Coronary artery (tissue), 2 donors: ENCODE measurements at regions not wholly inside any gene's neighbourhood (a gene's known extent, or its start where the extent isn't known, plus 50 kb on each side); places are given as distances from the start of the nearest gene placed in this dataset.
A peak's percentile ranks its signal among the peaks of the same experiment; 100 is the strongest.

ENCODE experiments used
- DNase-seq: peaks from one replicate; pipeline ENCODE4 v3.0.0-alpha.2; 2017; ENCODE audit warnings: low spot score
- H3K27ac ChIP-seq, 2 donors: fragments of 200-600 bp; sonication (generic); one replicate each; pipeline ENCODE4 v1.5.1; 2016 to 2019
- H3K4me3 ChIP-seq: fragments of 200-600 bp; sonication (generic); 2 replicates; pipeline ENCODE4 v1.5.1; 2016; ENCODE audit warnings: mild to moderate bottlenecking, moderate library complexity
- TF ChIP-seq, protein P1 (sequence below): fragments of 200-600 bp; sonication (generic); IDR thresholded peaks from one replicate; pipeline ENCODE4 v1.5.1; 2019; ENCODE audit warnings: antibody characterized with exemption

DNA sequence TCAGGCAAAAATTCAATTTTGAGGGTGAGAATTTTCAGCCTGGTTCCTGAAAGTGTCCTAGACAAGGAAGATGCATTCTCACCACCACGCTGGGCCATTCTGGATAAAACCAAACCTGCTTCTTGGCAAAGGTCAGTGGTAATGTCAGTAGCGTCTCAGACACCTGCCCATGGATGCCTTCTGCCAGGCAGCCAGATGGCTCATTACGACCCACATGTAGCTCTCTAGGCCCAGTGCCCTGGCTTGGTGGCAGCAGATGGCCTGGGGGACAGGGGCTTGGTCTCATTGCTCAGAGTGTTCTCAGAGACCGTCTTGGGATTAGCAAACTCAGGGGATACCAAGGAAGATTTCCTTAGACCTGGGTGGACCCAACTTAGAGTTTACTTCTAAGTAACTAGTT, 105.1 kb downstream of the ARF6 start:
- TF ChIP-seq, protein P1, sequence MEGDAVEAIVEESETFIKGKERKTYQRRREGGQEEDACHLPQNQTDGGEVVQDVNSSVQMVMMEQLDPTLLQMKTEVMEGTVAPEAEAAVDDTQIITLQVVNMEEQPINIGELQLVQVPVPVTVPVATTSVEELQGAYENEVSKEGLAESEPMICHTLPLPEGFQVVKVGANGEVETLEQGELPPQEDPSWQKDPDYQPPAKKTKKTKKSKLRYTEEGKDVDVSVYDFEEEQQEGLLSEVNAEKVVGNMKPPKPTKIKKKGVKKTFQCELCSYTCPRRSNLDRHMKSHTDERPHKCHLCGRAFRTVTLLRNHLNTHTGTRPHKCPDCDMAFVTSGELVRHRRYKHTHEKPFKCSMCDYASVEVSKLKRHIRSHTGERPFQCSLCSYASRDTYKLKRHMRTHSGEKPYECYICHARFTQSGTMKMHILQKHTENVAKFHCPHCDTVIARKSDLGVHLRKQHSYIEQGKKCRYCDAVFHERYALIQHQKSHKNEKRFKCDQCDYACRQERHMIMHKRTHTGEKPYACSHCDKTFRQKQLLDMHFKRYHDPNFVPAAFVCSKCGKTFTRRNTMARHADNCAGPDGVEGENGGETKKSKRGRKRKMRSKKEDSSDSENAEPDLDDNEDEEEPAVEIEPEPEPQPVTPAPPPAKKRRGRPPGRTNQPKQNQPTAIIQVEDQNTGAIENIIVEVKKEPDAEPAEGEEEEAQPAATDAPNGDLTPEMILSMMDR = no peak
- Histone ChIP-seq H3K4me3 (no peak overlapping the region), H3K27ac (peak overlapping the region in 1 of 2 donors; percentile 46)
- DNase-seq = no peak

DNA sequence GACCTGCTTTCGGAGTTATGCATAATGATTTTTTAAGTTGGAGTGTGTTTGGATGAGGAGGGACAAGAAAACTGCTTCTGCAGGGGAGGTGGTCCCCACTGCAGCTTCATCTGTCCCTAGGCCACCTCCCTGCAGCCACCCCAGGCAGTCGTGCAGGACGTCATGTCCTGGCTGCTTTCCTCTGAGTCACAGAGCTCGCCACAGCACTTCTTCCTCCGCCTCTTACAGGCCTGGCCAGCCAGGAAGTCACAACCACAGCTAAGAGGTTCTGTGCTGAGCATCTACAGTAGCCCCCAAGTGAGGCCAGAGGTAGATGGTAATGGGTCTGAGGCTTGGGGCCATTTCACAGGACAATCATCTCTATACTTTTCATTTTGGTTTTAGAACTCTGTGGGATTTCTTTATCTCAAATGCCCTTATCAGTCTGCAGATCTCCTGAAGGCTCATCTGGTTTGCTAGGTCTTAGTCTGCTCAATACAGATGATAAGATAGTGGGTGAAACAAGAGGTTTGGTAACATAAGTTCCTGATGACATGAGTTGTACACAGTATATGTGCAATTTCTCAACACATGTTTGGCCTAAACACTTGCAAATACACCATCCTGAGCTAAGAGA, 106.4 kb downstream of the ARF6 start:
- Histone ChIP-seq H3K4me3 (no peak overlapping the region), H3K27ac (peak overlapping the region; percentile 62 to 98)
- TF ChIP-seq, protein P1 = no peak
- DNase-seq = peak; percentile 90

DNA sequence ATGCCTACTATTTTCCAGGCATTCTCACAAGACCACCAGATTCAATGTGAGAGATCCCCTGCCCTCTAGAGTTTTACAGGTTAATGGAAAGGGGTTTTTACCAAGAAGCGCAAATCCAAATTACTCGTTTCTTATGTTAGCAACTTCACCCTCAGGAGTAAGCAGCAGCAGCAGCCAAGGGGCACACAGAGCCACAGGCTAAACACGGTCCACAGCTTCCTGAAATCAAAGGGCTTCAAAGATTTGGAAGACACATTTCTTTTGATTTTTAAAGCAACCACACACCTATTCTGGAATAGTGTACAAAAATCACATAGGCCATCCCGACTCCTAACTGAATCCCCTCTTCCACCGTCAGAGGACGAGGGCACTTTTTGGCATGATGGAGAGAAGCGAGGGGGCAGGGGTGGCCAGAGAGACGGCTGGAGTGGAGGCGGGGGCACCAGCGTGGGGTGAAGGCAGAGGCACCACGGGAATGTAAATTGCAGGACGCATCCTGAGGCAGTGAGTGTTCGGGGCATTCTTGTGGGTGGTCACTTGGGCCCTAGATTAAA, 107.0 kb downstream of the ARF6 start:
- peak overlapping the region; percentile 30 for H3K4me3 ChIP-seq
- TF ChIP-seq, protein P1 = no peak

DNA sequence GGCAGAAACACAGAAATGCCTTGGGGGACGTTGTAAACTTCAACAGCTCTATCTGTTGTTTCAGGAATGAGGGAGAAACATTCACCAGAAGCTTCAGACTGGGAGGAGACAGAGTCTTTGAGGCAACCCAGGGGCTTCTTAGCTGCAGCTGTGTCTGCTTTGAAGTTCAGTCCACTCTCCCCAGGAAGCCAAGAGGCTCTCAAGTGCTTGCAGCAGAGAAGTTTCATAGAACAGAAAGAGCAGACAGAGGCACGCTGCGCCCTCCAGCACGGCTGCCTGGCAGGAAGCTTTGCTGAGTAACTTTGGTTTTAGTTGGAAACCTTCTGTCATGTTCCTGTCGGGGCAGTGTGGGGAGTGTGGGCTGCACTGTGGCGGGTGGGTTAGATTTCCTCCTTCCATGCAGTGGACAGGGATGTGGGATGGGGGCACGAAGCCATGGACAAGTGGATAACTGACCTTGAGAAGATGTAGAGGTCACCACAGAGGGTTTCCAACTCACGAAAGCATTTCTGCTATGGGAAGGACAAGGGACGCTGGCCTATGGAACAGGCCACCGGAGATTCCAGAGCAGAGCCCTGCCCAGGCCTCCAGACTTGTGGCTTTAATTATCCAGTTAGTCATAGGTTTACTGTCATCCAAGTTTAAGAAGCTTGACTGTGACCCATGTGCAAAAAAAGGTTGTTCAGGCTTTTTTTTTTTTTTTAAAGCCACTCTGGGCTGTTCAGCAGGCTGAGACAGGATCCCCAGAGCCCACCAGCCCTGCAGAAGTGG, 107.7 kb downstream of the ARF6 start:
- H3K27ac ChIP-seq = peak overlapping the region; percentile 62 to 98
- DNase-seq = peak; percentile 89
- peak overlapping the region; percentile 30 for H3K4me3 ChIP-seq
- TF ChIP-seq, protein P1 = no peak

More for the DNA sequence above, 107.0 kb downstream of the ARF6 start:
- H3K27ac ChIP-seq = peak overlapping the region; percentile 62 to 98
- DNase-seq = no peak

DNA sequence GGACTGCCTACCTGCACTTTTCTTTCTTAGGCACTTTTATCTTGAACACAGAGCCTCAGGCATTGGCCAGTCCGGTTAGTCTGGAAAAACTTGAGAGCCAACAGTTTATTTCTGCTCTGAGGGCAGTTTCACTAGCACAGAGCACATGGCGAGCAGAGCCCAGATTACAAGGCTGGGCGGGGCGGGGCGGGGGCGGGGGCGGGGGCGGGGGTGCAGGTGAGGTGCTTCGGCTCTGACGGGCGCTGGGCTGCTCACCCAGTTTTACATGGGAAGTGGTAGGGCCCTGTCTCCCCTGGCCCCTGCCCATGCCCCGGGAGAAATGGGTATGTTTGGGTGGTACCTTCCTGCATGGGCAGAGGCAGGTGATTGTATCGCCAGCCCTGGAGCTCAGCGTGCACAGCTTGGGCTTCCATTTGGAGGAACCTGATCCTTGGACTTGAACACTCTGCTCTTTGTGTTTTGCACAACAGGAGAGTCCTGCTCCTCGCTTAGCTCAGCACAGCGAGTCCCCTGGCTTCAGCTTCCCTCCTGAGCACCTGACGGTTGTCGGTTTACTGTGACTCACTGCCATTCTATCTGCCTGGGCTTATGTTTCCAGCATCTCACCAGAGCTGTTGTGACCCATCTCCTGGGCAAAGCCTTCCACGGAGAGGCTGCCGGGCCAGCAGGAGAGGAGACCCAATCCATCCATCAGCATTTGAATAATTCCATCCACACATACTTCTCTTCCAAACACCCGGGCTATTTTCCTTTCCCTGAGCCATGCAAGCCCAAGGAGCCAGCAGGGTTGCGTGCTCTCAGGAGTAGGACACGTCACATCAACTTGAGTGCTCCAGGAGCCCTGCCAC, 108.5 kb downstream of the ARF6 start:
- DNase-seq = no peak
- TF ChIP-seq, protein P1 = no peak

DNA sequence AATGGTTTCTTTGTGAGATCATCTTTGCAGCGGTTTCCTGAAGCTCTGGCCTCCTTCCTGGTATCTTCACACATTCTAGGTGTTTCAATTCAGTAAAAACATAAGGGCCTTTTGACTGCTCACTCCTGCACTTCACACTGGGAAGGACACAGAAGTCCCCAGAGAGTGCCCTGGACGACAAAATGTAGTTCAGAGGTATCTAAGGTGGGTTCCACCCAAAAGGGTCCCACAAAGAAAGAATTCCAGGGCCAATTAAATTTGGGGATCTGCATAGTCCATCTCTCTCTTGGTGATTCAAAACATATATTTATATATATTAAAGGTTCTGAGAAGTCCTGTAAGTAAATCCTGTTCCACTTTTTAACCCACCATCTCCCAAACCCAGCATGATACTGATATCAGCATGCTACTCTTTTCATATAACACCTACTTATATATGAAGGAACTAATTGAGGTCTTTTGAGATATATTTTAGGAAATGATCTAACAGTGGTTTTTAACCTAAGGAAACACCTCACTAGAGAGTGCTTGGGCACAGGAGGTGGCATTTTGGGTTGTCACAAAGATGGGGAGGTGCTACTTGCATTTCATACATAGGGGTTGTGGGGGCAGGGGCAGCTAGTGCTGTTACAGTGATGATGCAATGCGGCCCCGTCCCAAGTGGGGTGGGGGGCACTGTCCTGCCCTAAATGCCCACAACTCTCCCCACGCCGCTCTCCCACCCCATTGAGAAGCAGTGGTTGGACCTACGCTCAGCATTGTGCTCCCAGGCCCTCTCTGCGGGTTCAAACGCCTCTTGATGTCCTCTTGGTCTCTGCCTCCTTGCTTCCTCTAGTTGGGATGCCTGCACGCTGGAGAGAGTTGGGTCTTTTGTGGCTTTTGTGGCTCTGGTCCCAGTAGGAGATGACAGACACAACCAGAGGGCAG, 109.4 kb downstream of the ARF6 start:
- peak overlapping the region; percentile 62 to 98 for H3K27ac ChIP-seq
- TF ChIP-seq, protein P1 = no peak
- DNase-seq = no peak
- H3K4me3 ChIP-seq = peak overlapping the region; percentile 75

More for the DNA sequence above, 108.5 kb downstream of the ARF6 start:
- Histone ChIP-seq H3K27ac (peak overlapping the region; percentile 62 to 98), H3K4me3 (no peak overlapping the region)
